ENCODE measurements at regions not wholly inside any gene's neighbourhood (a gene's known extent, or its start where the extent isn't known, plus 50 kb on each side); places are given as distances from the start of the nearest gene placed in this dataset.
"Not testable (repeated sequence)": the region's sequence is repeated elsewhere in the genome, so short reads cannot be mapped to it uniquely, and the experiment has no call there.

- POLR2A ChIA-PET = no interaction called here
- H3K27me3 Mint-ChIP-seq = peaks cover 1% of the 10 kb centered on the region
- H3K9me3 Mint-ChIP-seq = peaks cover 12% of the 10 kb centered on the region
- CTCF ChIA-PET = no interaction called here
- no peak overlapping the region for H3K4me3 Mint-ChIP-seq
- no peak overlapping the region for H3K27ac Mint-ChIP-seq
- no peak for DNase-seq
- H3K36me3 Mint-ChIP-seq (ENCODE audit: low read depth) = no peaks in the 10 kb centered on the region
- no peaks in the 10 kb centered on the region for H3K4me1 Mint-ChIP-seq
Observed at GRCh38 chr7:24425664-24426063, 141.7 kb downstream of the NPY start.

- Mint-ChIP-seq H3K27me3 (peaks cover 1% of the 10 kb centered on the region), H3K27ac (no peak overlapping the region)
Observed at GRCh38 chr7:24427048-24427447, 143.1 kb downstream of the NPY start.

DNA sequence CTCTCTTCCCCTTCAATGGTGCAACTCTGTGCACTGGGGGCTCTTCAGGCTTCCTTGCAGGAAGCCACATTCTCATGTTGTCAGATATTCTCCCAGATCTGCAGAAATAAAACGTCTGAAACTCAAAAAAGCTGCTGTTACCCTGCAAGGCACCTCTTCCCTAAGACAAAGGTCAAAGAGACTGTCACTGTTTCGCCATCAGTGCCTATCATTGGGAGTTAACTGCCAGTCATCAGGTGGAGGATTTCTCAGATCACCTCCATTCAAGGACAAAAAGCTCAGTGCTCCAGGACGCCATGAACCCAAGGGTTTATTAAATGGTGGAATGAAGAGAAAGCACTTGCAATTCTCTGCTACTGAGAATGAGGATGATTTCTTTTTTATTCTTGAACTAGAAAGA, 144.6 kb upstream of the PALS2 start:
- H3K27ac Mint-ChIP-seq = no peak overlapping the region
- no peaks in the 10 kb centered on the region for H3K36me3 Mint-ChIP-seq (ENCODE audit: low read depth)
- ChIA-PET CTCF (interaction anchor here (2.3 kb wide), 1 partner anchor 9 kb away, joined by 6 read pairs; no protein-coding TSS in a partner anchor), POLR2A (no interaction called here)
- DNase-seq = no peak
- H3K27me3 Mint-ChIP-seq = peaks cover 1% of the 10 kb centered on the region
- no peaks in the 10 kb centered on the region for H3K4me1 Mint-ChIP-seq
- no peak overlapping the region for H3K4me3 Mint-ChIP-seq
- peaks cover 12% of the 10 kb centered on the region for H3K9me3 Mint-ChIP-seq

More at GRCh38 chr7:24427048-24427447, 143.1 kb downstream of the NPY start:
- no peak for DNase-seq
- Mint-ChIP-seq H3K4me1 (no peaks in the 10 kb centered on the region), H3K9me3 (peaks cover 12% of the 10 kb centered on the region), H3K4me3 (no peak overlapping the region), H3K36me3 (ENCODE audit: low read depth) (no peaks in the 10 kb centered on the region)
- ChIA-PET CTCF (interaction anchor here (0.5 kb wide), 1 partner anchor 1395 kb away, joined by 4 read pairs; no protein-coding TSS in a partner anchor), POLR2A (no interaction called here)

GRCh38 chr7:24432677-24433076, 140.6 kb upstream of the PALS2 start:
- peaks cover 3% of the 10 kb centered on the region for H3K9me3 Mint-ChIP-seq
- no peak for DNase-seq
- ChIA-PET POLR2A (no interaction called here), CTCF (no interaction called here)
- peaks cover 2% of the 10 kb centered on the region for H3K27me3 Mint-ChIP-seq
- H3K4me3 Mint-ChIP-seq = no peak overlapping the region
- H3K4me1 Mint-ChIP-seq = no peaks in the 10 kb centered on the region
- H3K27ac Mint-ChIP-seq = no peak overlapping the region
- no peaks in the 10 kb centered on the region for H3K36me3 Mint-ChIP-seq (ENCODE audit: low read depth)

GRCh38 chr7:24434972-24435371, 138.3 kb upstream of the PALS2 start:
- Mint-ChIP-seq H3K4me1 (peaks cover 3% of the 10 kb centered on the region), H3K27me3 (peaks cover 2% of the 10 kb centered on the region), H3K9me3 (peaks cover 4% of the 10 kb centered on the region), H3K27ac (no peak overlapping the region), H3K4me3 (no peak overlapping the region), H3K36me3 (ENCODE audit: low read depth) (no peaks in the 10 kb centered on the region)
- CTCF ChIA-PET = no interaction called here
- POLR2A ChIA-PET = no interaction called here
- no peak for DNase-seq

- POLR2A ChIA-PET = no interaction called here
Observed at GRCh38 chr7:24436131-24436920, 136.9 kb upstream of the PALS2 start.

DNA sequence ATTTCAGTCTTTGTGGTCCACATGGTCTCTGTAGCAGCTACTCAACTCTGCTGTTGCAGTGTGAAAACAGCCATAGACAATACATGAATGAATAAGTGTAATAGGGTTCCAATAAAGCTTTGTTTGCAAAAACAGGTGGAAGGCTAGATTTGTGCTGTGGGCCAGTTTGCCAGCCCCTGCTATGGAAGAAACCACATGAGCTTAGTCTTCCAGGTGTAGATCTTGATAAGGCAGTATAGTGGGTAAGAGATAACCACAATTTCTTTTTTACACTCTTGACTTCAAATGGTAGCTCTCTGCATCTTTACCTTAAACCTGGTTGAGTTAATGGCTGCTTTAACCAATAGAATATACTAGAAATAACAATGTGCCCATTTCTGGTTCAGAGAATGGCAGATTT, 135.0 kb upstream of the PALS2 start:
- CTCF ChIA-PET = interaction anchor here (0.6 to 1.0 kb wide), 5 partner anchors 9 to 1977 kb away, joined by 3 to 6 read pairs (median 4); no protein-coding TSS in a partner anchor
- Mint-ChIP-seq H3K27me3 (peaks cover 2% of the 10 kb centered on the region), H3K4me3 (no peak overlapping the region), H3K36me3 (ENCODE audit: low read depth) (peaks cover 2% of the 10 kb centered on the region), H3K9me3 (peaks cover 4% of the 10 kb centered on the region), H3K27ac (no peak overlapping the region), H3K4me1 (peaks cover 19% of the 10 kb centered on the region)
- POLR2A ChIA-PET = no interaction called here
- DNase-seq = no peak

More at GRCh38 chr7:24436131-24436920, 136.9 kb upstream of the PALS2 start:
- no peak for DNase-seq
- Mint-ChIP-seq H3K4me1 (peaks cover 8% of the 10 kb centered on the region), H3K9me3 (peaks cover 4% of the 10 kb centered on the region), H3K27ac (no peak overlapping the region), H3K36me3 (ENCODE audit: low read depth) (no peaks in the 10 kb centered on the region), H3K27me3 (peaks cover 2% of the 10 kb centered on the region), H3K4me3 (no peak overlapping the region)
- CTCF ChIA-PET = no interaction called here

GRCh38 chr7:24439104-24439503, 134.1 kb upstream of the PALS2 start:
- DNase-seq; CTCF ChIA-PET; H3K4me3 Mint-ChIP-seq; H3K27me3 Mint-ChIP-seq; H3K27ac Mint-ChIP-seq; H3K36me3 Mint-ChIP-seq (ENCODE audit: low read depth); H3K9me3 Mint-ChIP-seq; POLR2A ChIA-PET: not testable (repeated sequence)
- peaks cover 19% of the 10 kb centered on the region for H3K4me1 Mint-ChIP-seq

DNA sequence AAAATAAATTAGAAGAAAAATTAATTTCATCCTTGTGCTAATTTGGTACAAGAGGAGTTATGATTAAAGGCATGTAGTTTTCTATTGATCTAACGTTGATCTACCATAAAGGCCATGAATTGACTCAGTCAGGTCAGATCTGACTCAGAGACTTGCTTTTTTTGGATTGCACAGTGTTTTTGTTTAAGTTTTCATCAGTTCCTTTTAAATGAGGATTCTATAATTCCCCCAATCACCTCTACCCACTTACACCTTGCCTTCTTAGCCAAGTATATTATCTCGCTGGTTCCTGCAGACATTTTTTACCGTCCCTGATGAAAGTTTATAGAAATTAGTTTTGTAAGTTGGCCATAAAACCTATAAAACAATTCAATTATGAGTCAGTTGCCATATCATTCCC, 132.4 kb upstream of the PALS2 start:
- H3K27me3 Mint-ChIP-seq = no peaks in the 10 kb centered on the region
- ChIA-PET CTCF (no interaction called here), POLR2A (no interaction called here)
- H3K4me1 Mint-ChIP-seq = peaks cover 19% of the 10 kb centered on the region
- no peak overlapping the region for H3K4me3 Mint-ChIP-seq
- peaks cover 2% of the 10 kb centered on the region for H3K9me3 Mint-ChIP-seq
- DNase-seq = no peak
- no peak overlapping the region for H3K27ac Mint-ChIP-seq
- H3K36me3 Mint-ChIP-seq (ENCODE audit: low read depth) = peaks cover 5% of the 10 kb centered on the region

GRCh38 chr7:24441314-24442027, 131.8 kb upstream of the PALS2 start:
- DNase-seq = no peak
- Mint-ChIP-seq H3K4me3 (no peak overlapping the region), H3K9me3 (peaks cover 1% of the 10 kb centered on the region), H3K27me3 (no peaks in the 10 kb centered on the region), H3K27ac (no peak overlapping the region), H3K4me1 (peaks cover 19% of the 10 kb centered on the region), H3K36me3 (ENCODE audit: low read depth) (peaks cover 5% of the 10 kb centered on the region)
- CTCF ChIA-PET = no interaction called here
- POLR2A ChIA-PET = no interaction called here

DNA sequence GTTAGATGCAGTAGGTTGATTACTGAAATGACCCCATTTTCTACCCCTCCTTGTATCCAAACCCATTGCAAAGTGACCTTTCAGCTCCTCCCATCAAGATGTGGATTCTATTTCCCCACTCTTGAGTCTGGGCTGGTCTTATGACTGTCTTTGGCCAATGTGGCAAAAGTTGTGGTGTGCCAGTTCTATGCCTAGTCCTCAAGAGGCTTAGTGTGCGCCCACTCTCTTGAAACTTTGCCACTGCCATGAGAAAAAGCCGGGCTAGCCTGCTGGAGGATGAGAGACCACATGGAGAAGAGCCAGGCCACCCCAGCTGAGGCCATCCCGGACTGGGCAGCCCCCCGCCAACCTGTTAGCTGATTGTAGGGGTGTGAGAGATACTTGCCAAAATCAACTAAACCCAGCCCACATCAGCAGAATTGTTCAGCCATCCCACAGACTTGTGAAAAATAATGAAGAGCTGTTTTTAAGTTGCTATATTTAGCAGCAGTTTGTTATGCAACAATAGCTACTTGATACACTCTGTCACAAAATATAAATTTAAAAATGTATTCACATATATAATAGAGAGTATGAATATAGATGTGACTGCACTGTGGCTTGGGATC, 131.0 kb upstream of the PALS2 start:
- peaks cover 5% of the 10 kb centered on the region for H3K36me3 Mint-ChIP-seq (ENCODE audit: low read depth)
- H3K9me3 Mint-ChIP-seq = peaks cover 1% of the 10 kb centered on the region
- no peaks in the 10 kb centered on the region for H3K27me3 Mint-ChIP-seq
- CTCF ChIA-PET = no interaction called here
- H3K4me1 Mint-ChIP-seq = peaks cover 19% of the 10 kb centered on the region
- POLR2A ChIA-PET = no interaction called here
- no peak for DNase-seq
- no peak overlapping the region for H3K4me3 Mint-ChIP-seq
- H3K27ac Mint-ChIP-seq = peak overlapping the region; percentile 39

- H3K4me1 Mint-ChIP-seq = peaks cover 16% of the 10 kb centered on the region
- H3K9me3 Mint-ChIP-seq = no peaks in the 10 kb centered on the region
- no peaks in the 10 kb centered on the region for H3K27me3 Mint-ChIP-seq
- no peak for DNase-seq
- no peak overlapping the region for H3K4me3 Mint-ChIP-seq
- H3K36me3 Mint-ChIP-seq (ENCODE audit: low read depth) = peaks cover 5% of the 10 kb centered on the region
- POLR2A ChIA-PET = no interaction called here
- H3K27ac Mint-ChIP-seq = no peak overlapping the region
- CTCF ChIA-PET = no interaction called here
Observed at GRCh38 chr7:24444666-24445440, 128.4 kb upstream of the PALS2 start.

DNA sequence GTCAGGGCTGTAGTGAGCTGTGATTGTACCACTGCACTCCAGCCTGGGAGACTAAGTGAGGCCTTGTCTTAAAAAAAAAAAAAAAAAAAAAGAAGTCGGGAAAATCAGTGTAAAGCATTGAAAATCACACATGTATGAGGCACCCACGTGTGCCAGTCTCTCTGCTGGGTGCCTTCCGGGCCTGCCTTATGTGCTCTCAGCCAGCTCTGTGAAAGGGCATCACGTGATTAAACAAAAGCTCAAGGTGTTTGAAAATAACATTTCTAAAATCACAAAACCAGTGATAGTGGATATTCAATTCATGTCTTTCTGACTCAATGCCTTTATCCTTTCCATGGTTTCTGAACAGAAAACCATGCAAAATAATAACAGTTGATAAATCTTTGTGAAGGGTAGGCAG, 125.2 kb upstream of the PALS2 start:
- ChIA-PET CTCF (no interaction called here), POLR2A (no interaction called here)
- Mint-ChIP-seq H3K27me3 (no peaks in the 10 kb centered on the region), H3K4me1 (no peaks in the 10 kb centered on the region), H3K27ac (no peak overlapping the region), H3K4me3 (no peak overlapping the region), H3K36me3 (ENCODE audit: low read depth) (peaks cover 5% of the 10 kb centered on the region), H3K9me3 (no peaks in the 10 kb centered on the region)
- DNase-seq = no peak

Data from activated CD4-positive, alpha-beta T cell treated with anti-CD3 and anti-CD28 coated beads, Interleukin-2, amount 10 ng/mL, durations not matched to agents 7 days and 5 days (primary cell).